GM12872 (cell line): ENCODE measurements at regions not wholly inside any gene's neighbourhood (a gene's known extent, or its start where the extent isn't known, plus 50 kb on each side); places are given as distances from the start of the nearest gene placed in this dataset.

Experiments used
- CTCF ChIP-seq: IDR thresholded peaks from 3 replicates; pipeline ENCODE4 v1.5.1; 2011; ENCODE audit warnings: low read depth, mild to moderate bottlenecking, low read length, moderate library complexity; ENCODE audit not compliant: insufficient read depth

DNA sequence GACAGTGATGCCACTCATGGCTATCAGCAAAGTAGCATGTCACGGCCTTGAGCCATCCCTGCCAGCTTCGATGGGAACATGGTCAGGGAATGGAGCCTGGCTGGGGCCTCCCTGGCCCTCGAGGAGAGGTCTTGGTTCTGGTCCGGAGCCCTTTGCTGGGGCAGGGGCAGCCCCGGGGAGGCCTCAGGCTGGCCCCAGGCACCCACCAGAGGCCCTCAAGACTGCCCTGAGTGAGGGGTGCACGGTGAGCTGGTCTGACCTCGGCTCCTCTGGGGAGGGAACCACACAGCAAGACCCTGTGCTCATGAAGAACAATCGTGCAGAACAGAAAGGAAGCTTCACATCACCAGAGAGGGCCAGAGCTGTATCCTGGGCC lies 75.2 kb upstream of the OTOS start:
- TF ChIP-seq CTCF, result no peak

DNA sequence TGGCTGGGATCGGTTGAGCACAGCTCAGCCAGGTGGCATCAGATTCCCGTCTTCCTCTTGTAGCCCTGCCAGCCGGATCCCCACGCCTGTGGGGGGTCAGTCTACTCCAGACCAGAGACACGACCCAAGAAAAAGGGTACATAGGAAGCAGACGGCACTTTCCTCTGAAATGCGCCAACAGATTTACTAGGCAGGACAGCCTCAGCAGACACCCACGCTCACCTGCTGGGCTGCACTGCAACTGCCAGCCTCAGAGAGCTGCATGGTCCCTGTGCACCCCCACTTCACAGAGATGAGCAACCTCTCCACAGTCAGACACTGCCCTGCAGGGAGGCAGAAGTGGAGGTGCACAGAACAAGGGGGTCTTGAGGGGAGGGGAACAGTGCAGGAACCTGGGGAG lies 75.7 kb upstream of the OTOS start:
- no peak for TF ChIP-seq CTCF

DNA sequence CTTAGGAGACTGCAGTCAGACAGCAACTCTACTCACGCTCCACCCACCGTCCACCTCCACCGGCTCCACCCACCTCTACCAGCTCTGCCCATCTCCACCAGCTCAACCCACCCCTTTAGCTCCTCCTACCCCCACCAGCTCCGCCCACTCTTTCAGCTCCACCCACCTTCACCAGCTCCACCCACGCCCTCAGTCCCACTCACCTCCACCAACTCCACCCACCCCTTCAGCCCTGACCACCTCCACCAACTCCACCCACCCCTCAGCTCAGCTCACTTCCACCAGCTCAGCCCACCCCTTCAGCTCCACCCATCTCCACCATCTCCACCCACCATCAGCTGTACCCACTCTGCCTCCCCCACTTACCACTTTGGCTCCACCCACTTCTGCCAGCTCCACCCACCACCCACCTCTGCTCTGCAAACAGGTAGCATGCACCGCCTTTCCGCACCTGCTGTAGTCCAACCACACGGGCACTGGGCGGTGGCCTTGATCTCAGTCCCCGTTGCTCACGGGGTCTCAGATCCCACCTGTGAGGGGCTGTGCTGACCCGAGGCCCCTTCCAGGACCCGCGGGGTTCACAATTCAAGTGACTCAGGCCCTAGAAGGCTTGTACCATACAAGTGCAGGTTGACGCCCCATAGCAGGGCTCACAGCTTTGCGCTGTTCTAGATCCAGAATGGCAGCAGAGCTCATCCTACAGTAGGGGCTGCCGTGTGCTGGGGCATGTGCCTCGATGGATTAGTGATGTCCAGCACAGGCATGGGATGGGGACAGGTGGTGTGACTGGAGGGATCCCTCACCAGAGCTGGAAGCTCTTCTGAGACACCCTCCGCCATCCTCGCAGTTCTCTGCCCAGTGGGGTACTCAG lies 77.2 kb upstream of the OTOS start:
- no peak for TF ChIP-seq CTCF

- TF ChIP-seq CTCF, result no peak
Measured at GRCh38 chr2:240219208-240219890, 78.9 kb upstream of the OTOS start.

DNA sequence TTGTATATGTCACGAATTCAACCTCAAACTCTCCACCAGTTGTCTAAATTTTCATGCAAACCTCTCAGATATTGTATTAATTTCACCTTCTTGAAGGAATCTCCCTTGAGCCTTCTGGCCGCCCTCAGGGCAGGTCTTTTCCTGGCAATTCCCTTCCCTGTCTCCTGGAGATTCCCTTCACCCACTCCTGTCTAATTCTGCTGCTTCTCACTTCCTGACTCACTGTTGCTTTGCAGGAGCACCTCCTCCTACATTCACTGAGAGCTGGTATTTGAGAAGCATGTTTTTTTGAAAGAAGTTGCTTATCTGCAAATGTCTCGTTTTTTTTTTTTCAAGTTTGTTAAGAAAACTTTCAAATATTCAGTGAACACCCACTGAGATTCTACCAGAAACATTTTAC lies 79.9 kb upstream of the OTOS start:
- no peak for TF ChIP-seq CTCF

DNA sequence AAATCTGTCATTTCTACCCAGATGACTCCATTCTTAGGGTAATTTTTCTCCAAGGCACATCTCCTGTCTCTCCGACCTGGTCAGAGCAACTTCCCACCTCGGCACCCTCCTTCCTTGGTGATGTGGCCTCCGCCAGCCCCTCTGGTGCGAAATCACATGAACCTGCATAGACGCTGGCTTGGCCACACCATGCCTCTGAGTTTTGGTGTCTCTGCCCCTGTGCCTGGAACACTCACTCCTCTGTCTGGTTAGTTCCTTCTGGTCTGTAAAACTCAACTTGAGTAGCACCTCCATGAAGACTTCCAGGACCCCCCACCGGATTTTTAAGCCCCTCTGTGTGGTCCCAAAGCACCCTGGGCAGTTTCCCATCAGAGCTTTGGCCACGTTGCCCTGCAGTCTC lies 83.2 kb upstream of the OTOS start:
- no peak for TF ChIP-seq CTCF

DNA sequence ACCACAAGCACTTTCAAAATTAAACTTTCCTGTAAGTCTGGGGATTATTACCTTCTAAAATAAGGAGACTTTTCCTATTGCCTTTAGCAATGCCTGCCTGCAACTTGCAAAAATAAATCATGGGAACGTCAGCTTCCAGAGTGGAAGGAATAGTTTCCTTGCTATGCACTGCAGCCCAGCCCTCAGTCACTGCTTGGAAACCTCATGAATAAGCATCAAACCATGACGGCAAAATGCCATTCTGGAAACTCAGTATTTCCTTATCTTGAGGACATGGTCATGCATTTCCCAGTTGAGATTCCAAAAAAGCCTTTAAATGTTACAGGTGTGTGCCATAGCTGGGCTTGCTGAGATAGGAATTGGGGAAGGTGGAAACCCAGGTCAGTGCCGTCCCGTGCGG lies 84.2 kb upstream of the OTOS start:
- no peak for TF ChIP-seq CTCF
